GM04504 (cell line): ENCODE measurements at regions not wholly inside any gene's neighbourhood (a gene's known extent, or its start where the extent isn't known, plus 50 kb on each side); places are given as distances from the start of the nearest gene placed in this dataset.
"Not testable (repeated sequence)": the region's sequence is repeated elsewhere in the genome, so short reads cannot be mapped to it uniquely, and the experiment has no call there.

Experiments
- DNase-seq: peaks from one replicate; pipeline ENCODE4 v3.0.0-alpha.2; 2012; ENCODE audit warnings: low read depth

DNA sequence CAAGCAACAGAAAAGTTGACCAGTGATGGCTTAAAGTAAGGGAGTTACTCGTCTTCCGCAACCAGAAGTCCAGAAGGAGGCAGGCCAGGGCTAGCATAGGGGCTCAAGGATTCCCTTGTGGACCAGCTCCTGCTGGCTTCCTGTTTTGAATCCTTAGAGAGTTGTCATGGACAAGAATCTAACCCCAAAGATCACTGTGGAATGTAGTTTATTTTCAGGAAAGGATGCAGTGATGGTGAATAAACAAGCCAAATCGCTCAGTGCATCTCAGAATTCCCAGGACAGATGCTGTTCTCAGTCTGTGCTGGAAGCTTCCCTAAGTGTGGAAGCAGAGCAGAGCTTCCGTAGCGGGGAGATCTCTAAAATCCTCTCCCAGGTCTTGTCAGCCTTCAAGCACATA lies 311.3 kb downstream of the C12orf75 start:
- no peak for DNase-seq

DNA sequence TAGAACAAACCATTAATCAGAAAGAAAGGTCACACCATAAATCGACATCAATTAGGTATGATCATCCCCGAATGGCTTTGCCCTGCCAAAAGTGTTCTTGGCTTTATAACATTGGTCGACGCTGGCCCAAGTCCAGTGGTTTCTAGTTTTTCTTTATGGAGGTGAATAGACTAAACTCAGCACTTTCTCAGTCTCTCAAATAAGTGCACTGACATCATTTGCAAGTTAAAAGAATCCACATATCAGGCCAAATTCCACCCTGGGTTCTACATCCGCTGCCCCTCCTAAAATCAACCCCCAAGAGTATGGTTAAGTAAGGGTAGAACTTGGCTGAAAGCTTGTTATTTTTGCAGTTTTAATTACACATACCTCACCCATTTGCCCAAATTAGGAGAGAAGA lies 314.3 kb downstream of the C12orf75 start:
- no peak for DNase-seq

DNA sequence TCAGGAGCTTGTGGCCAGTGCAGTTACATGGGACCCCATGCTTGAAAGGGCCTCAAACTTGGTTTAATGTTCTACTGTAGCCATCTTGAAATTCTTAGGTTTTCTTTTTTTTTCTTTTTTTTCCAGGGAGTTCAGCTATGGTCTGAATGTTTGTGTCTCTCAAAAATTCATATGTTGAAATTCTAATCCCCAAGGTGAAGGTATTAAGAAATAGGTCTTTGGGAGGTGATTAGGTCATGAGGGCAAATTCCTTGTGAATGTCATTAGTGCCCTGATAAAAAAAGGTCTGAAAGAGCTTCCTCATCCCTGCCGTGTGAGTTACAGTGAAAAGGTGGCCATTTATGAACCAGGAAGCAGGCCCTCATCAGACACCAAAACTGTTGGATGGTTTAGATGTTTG lies 324.1 kb downstream of the C12orf75 start:
- DNase-seq, result no peak

DNA sequence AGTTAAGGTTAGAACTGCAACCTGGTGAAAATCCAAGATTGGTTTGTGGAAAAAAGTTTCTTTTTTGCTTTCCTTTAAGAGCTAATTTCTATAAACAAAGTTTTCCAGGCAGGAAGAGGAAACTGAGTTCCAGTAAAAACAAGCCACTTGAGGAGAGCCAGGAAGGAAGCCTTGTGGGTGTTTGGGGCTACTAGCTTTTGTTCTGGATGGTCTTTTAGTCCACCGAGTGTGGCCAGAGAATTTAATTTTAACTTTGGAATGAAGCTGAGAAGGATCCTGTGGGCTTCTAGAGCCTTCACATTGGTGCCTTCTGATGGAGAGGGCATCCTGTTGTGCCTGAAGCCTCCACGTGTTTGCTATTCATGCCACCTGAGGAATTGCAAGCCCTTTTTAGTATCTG lies 327.9 kb downstream of the C12orf75 start:
- no peak for DNase-seq

DNA sequence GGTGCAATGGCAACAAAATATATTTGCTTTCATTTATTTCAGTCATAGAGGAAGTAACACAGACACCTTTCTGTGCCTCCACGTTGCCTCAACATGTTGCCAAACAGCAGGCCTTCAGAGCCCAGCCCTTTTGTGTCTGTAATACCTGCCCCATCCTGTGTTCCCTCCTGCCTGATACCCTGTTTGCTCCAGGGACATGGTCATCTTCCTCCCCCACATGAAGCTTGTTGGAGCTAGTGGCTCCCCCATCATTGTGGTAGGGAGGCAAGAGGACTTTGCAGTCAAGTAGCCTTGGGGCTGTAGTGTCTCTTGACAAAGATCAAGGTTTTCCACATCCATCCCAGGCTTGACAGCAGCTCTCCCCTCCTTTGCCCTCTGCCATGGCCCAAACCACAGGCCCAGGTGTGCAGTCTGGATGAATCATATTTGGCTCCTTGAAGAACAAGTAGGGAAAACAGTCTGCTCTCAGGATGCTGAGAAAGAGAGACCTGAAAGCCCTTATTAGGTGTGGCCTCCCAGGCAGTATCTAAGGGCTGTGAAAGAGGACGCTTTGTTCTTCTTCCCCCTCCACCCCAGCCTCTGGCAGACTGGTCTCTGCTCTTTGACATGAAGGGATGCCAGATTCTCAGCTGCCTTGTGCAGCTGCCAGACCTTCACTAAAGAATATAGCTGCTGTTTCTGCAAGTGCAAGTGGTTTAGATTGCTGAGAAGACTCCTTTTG lies 329.0 kb downstream of the C12orf75 start:
- DNase-seq, result no peak

DNA sequence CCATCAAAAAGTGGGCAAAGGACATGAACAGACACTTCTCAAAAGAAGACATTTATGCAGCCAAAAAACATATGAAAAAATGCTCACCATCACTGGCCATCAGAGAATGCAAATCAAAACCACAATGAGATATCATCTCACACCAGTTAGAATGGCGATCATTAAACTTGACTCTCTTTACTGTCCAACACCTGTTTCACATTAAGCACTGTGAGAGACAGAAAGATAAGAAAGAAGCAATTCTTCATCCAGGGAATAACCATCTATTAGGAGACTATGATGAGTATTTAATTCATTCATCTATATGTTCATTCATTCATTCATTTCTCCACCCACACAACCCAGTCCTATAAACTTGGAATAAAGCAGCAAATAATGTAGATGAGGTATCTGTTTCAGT lies 334.3 kb downstream of the C12orf75 start:
- not testable (repeated sequence) for DNase-seq

DNA sequence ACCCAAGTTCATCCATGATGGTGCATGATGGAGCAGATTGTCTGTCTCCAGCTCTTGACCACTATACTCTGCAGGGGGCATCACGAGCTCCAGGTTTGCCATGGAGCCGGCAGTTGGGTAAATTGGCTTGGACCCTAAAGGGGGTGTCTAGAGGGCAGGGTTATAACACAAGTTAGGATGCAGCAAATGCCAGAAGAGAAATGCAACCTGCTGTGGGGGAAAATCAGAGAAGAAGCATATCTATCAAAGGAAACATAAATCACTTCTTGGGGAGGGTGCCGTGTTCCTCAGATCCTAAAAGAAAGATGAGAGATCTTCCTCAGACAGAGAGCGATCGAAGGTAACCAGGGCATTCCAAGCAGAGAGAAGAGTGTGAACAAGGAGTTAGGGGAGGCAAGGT lies 334.9 kb downstream of the C12orf75 start:
- no peak for DNase-seq

DNA sequence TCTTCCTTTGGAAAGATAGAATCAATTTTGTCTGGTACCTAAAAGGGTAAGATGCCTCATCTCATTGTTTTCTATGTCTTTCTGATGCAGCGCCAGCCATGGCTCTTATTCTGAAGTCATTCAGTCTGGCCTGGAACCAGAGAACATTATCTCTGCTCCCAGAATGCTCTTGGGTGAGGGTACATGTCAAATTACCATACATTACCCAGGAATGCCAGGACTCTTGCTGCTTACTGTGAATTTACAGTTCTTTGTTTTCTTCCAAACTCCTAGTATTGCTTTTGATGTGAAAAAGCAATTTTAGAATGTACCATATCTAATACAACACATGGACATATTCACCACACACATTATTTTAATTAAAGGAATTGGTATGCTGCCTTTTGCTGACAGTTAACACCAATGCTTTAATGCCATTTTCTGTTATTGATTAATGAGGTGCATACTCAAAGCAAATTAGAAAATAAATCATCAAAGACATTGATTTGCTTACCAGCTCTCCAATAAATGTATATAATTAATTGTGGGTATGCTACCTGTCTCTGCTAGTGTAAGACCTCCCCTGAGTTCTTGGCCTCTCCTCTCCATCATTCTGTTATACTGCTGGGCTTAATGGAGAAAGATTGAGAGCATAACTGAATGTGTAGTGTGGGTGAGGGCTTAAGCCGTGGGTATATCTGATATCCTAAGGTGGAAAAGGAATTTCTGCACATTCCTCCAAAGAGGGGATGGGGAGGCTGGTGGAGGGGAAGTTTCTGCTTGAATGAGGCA lies 337.7 kb downstream of the C12orf75 start:
- DNase-seq, result no peak

DNA sequence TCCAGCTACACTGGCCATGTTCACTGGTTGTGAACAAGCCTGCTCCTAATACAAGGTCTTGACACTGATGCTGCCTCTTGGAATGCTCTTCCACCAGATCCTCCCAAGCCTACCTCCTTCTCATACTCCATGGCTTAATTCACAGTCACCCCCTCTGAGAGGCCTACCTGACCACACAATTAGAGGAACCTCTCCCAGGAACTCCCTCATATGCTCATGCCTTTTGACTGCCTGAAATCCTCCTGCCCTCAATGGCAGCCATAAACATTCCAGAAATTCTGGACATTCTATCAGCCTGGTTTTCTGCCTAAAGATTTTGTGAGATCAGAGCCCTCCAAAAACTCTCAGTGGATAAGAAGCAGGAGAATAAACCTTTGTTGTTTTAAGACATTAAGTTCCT lies 340.2 kb downstream of the C12orf75 start:
- DNase-seq, result peak; percentile 15

DNA sequence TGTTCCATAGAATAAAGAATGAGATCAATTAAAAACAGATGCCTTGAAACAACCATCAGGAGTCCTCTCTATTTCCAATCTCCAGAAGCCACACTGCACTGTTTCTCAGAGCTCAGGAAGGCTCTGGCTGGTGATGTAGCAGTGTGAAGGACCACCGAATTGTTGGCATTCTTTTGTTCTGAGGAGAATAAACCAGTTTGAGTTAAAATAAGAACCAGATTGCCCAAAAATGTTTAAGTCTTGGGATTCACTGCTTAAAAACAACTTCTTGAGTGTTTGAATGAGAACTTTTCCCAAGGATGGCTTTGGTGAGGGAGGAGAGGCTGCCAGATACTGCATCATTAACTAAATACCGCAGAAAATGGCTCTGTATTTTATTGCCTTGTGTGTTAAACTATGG lies 341.2 kb downstream of the C12orf75 start:
- peak; percentile 62 for DNase-seq

DNA sequence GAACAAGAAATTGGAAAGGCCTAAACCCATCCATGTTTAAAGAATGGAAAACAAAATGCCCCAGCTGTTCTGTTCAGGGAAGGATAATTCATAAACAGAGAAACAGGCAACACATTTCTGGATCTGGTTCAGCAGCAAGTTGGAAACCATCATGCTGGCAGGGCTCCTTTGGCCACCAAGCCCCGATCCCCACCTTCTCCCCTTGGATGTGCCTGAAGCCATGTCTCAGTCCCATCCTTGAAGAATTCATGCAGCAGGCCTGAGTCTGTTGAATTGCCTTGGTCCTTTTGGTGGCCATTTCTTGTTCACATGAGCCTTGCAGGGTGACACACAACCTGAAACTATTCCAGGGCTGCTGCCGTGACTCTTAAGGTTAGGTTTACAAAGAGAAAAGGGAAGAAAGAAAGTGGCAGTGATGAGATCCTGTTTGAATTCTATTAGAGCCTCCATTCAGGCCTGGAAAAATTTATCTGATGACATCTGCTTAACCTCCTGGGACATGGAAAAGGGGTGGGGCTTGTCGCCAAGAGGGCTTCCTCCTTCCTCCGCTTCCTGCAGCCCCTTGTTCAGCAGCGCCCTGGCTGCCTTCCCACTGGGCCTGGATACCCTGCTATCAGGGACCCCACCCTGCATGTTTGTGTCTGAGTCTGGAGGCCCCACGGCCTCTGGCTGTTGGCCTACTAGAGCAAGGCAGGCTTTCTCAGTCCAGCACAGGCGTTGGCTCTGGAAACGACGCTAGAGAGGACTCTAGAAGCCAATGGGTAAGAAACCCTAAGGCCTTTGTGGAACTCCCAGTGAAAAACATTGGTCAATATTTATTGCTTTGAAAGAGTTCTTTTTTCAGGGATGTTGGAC lies 341.9 kb downstream of the C12orf75 start:
- no peak for DNase-seq

DNA sequence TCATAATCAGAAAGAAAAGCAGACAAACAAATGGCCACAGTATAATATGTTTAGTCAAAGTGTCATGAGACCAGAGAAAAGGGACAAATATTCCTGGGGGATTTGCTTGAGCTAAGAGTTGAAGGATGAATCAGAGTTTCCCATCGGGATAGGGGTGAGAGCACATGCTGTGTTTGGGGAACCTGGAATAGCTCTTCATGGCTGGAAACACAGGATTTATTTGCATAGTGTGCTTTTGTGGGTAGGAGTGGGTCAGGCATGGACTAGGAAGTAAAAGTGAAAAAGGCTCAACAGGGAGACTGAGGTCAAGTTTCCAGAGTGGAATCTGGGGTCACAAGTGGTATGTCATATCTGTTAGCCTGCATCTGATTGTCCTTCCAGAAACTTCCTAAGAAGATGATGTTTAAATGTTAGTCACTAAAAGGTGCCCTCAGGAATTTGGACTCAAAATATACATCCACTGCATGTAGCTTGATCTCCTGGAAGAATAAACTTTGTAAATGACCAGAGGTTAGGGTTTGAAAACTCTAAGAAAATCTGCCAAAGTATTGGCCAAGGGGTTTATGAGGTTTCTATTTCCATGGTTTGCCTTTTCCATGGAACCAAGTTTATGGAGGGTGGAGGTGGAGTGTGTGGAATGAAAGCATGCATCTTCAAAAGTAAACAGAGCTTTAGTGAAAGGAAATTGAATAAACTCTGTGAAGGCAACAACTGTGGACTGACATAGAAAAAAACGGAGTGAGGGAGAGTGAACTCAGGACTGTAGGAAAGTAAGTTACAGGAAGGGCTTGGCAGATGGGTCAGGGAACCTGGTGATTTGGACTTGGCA lies 344.6 kb downstream of the C12orf75 start:
- no peak for DNase-seq

DNA sequence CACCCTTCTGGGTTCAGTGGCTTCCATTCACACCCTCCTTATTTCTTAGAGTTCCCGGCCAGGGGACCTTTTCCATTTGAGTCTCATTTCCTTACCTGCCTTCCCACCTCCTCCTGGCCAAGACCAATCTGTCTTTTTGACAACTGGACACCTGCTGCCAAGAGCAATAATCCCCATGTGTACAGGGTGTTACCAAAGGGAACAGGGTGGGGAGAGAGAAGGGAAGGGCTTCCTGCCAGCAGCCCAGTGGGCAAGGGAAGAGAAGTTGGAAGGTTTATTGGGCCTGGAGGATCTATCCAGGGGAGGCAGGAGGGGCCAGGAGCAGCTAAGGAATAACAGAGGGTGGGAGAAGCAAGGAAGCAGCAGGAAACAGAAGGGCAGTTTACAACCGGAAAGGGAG lies 346.2 kb downstream of the C12orf75 start:
- DNase-seq, result no peak

DNA sequence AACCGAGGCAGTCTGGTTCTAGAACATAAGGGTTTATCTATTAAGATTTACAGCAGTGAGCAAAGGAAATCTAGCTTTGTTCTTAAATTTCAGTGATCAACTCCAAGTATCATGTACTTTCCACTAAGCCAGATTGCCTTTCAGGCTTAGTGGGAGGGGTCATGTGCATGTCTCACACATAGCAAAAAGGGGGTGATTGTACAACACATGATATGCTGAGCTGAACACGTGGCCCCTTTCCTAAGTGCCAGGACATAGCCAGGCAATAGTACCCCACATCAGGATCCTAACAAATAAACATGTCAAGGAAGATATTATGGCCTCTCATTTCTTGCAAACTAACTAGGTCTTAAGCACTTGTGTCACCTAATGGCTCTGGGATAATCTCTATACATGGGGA lies 347.2 kb downstream of the C12orf75 start:
- DNase-seq, result no peak

DNA sequence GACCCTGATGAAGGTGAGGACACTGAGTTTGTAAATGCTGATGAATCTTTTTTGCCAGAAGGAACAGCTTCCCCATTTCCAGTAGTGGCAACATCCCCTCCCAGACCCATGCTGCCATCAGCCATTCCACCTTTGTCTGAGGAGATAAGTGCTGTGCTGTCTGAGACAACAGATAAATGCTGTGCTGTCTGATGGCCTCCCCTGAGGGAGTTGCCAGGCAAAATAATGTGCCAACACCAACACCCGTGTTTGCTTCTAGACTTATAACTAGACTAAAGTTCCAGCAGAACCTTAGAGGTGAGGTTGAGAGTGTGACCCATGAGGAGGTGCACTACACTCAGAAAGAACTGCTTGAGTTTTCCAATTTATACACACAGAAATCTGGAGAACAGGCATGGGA lies 349.5 kb downstream of the C12orf75 start:
- DNase-seq, result no peak

DNA sequence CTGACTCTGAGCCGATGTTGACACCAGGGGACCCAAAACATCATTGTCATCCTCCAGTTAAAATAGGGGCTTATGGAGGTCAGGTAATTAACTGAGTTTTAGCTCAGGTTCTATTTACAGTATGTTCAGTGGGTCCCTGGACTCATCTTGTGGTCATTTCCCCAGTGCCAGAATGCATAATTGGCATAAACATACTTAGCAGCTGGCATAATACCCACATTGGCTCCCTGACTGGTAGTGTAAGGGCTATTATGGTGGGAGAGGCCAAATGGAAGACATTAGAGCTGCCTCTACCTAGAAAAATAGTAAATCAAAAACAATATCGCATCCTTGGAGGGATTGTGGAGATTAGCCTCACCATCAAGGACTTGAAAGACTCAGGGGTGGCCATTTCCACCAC lies 350.9 kb downstream of the C12orf75 start:
- DNase-seq, result no peak

DNA sequence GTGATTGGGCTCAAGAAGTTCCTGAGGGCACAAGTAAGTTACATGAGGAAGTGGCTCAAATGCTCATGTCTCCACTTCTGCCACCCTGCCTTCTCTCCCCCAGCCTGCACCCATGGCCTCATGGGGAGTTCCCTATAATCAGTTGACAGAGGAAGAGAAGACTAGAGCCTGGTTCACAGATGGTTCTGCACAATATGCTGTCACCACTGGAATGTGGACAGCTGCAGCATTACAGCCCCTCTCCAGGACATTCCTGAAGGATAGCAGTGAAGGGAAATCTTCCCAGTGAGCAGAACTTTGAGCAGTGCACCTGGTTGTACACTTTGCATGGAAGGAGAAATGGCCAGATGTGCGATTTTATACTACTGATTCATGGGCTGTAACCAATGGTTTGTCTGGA lies 352.3 kb downstream of the C12orf75 start:
- not testable (repeated sequence) for DNase-seq

DNA sequence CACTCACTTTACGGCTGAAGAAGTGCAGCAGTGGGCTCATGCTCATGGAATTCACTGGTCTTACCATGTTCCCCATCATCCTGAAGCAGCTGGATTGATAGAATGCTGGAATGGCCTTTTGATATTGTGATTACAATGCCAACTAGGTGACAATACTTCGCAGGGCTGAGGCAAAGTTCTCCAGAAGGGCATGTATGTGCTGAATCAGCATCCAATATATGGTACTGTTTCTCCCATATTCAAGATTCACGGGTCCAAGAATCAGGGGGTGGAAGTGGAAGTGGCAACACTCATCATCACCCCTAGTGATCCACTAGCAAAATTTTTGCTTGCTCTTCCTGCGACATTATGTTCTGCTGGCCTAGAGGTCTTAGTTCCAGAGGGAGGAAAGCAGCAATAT lies 353.3 kb downstream of the C12orf75 start:
- DNase-seq, result not testable (repeated sequence)

DNA sequence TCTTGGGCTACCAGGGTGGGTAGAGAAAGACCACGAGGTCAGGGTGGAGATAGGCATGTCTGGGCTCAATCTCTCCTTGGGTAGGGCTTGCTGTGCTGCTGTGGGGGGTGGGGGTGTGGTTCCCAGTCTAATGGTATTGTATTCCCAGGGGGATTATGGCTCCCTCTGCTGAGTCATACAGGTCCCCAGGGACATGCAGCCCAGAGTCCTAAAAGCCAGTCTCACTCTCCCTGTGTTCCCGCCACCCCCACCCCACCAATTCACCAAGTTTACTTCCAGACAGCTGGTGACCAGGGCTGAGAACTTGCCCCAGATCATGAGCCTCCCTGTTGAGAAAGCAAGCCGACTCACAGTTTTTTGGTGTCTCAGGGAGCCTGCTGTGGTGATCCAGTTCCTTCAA lies 367.6 kb downstream of the C12orf75 start:
- no peak for DNase-seq

DNA sequence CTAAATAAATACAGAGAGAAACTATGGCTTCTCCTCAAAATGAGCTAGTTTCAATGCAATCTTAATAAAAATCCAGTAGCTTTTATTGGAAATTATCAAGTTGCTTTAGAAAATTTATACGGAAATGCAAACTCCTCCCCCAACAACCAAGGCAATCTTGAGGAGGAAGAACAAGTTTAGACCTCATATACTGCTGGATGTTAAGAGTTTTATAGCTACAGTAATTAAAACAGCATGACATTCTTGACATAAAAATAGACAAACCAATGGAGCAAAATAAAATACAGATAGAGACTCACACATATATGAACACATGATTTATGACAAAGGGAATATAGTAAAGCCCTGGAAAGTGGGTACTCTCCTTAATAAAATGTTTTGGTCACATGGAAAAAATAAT lies 368.7 kb downstream of the C12orf75 start:
- no peak for DNase-seq

DNA sequence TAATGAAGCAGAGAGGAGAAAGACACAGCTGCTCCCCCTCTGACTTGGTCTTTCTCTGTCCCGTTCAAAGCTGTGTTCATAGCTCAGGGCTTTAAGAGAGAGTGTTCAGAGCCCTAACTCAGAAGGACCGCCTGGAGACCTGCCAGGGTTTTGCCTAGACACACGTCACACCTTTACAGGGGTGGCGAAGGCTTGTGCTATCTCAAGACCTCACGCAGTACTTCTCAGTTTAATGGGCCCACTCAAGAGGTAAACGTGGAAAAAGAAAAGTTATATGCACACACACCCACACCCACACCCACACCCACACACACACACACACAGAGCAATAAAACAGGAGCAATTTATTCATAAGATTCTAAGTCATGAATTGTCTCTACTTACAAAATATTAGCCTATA lies 374.3 kb downstream of the C12orf75 start:
- DNase-seq, result no peak

DNA sequence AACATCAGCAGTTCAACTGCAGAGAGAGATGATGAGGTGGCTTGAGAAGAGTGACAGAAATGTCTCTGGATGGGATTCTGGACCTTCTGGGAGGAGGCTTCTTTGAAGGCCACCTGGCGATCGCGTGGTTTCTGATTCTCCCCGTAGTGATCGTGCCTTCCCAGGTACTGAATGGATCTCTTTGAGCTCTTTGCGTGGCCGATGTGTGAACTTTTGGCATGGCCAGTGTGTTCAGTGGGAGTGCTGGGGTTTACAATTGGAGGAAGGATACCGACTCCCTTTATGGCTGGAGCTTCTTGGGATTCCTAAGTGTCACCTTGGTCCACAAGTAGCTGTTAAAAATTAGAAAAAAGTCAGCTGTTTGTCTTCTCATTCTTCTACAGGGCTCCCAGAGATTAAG lies 374.7 kb downstream of the C12orf75 start:
- DNase-seq, result no peak
